ENCODE measurements at regions not wholly inside any gene's neighbourhood (a gene's known extent, or its start where the extent isn't known, plus 50 kb on each side); places are given as distances from the start of the nearest gene placed in this dataset.

DNA sequence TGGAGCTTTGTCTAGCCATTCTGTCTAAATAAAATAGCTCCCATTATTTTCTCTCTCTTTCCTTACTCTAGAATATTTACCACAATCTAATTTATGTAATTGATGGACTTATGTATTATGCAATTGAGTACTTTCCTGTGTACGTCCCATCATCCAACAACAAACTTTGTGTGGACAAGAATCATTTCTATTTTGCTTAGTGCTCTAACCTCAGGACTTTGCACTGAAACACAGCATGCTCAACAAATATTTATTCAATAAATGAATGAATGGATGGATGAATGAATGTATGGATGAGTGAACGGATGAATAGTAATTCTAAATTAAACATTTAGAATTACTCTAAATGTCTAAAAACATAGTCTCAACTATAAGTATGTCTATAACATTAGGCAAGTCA lies 115.2 kb upstream of the RORA start:
- H3K79me2 ChIP-seq (ENCODE audit: low read length): no peaks in the 10 kb centered on the region
- no peaks in the 10 kb centered on the region for H3K36me3 ChIP-seq (replicated peaks; ENCODE audit: low read depth, low read length)

DNA sequence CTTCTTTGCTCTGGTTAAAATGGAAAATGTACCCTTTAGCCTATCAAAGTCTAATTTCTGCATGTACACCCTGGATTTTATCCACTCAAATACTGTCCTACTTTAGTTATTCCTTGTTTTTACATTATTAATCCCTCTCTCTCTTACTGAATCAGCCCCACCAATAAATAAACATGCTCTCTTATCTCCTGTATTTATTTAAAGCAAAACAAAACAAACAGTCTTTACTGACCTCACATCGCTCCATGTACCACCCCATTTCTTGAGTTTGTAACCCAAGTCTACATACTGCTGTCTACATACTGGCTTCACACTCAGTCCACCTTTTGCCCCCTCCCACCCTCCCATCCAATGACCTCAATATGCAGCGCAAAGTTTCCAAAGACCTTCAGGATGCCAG lies 113.3 kb upstream of the RORA start:
- Histone ChIP-seq H3K36me3 (replicated peaks; ENCODE audit: low read depth, low read length) (no peaks in the 10 kb centered on the region), H3K4me3 (ENCODE audit: low read length) (no peak overlapping the region), H3K9me3 (ENCODE audit: insufficient read depth, low read length) (no peaks in the 10 kb centered on the region), H3K9ac (ENCODE audit: low read length) (no peak overlapping the region), H3K4me2 (ENCODE audit: low read length) (no peak overlapping the region), H3K4me1 (ENCODE audit: low read length) (no peaks in the 10 kb centered on the region), H3K27ac (ENCODE audit: low read length) (no peak overlapping the region), H3K79me2 (ENCODE audit: low read length) (no peaks in the 10 kb centered on the region), H2AFZ (ENCODE audit: low read depth, low read length) (no peak overlapping the region), H4K20me1 (ENCODE audit: insufficient read depth, low read length) (no peaks in the 10 kb centered on the region), H3K27me3 (ENCODE audit: low read depth, low read length) (peaks cover 11% of the 10 kb centered on the region)
- no peak for TF ChIP-seq EZH2phosphoT487 (IDR thresholded peaks at IDR 0.05; ENCODE audit: low read depth)
- TF ChIP-seq, protein P1, sequence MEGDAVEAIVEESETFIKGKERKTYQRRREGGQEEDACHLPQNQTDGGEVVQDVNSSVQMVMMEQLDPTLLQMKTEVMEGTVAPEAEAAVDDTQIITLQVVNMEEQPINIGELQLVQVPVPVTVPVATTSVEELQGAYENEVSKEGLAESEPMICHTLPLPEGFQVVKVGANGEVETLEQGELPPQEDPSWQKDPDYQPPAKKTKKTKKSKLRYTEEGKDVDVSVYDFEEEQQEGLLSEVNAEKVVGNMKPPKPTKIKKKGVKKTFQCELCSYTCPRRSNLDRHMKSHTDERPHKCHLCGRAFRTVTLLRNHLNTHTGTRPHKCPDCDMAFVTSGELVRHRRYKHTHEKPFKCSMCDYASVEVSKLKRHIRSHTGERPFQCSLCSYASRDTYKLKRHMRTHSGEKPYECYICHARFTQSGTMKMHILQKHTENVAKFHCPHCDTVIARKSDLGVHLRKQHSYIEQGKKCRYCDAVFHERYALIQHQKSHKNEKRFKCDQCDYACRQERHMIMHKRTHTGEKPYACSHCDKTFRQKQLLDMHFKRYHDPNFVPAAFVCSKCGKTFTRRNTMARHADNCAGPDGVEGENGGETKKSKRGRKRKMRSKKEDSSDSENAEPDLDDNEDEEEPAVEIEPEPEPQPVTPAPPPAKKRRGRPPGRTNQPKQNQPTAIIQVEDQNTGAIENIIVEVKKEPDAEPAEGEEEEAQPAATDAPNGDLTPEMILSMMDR (IDR thresholded peaks at IDR 0.05; ENCODE audit: low read depth, low read length): no peak

More for the DNA sequence above, 115.2 kb upstream of the RORA start:
- no peak overlapping the region for H3K4me2 ChIP-seq (ENCODE audit: low read length)
- H3K27me3 ChIP-seq (ENCODE audit: low read depth, low read length): peaks cover 8% of the 10 kb centered on the region
- no peak overlapping the region for H3K9ac ChIP-seq (ENCODE audit: low read length)
- no peaks in the 10 kb centered on the region for H4K20me1 ChIP-seq (ENCODE audit: insufficient read depth, low read length)
- H3K9me3 ChIP-seq (ENCODE audit: insufficient read depth, low read length): no peaks in the 10 kb centered on the region
- no peak overlapping the region for H2AFZ ChIP-seq (ENCODE audit: low read depth, low read length)
- no peak overlapping the region for H3K27ac ChIP-seq (ENCODE audit: low read length)
- H3K4me1 ChIP-seq (ENCODE audit: low read length): no peaks in the 10 kb centered on the region
- no peak overlapping the region for H3K4me3 ChIP-seq (ENCODE audit: low read length)
- TF ChIP-seq, protein P1 (IDR thresholded peaks at IDR 0.05; ENCODE audit: low read depth, low read length): no peak
- no peak for TF ChIP-seq EZH2phosphoT487 (IDR thresholded peaks at IDR 0.05; ENCODE audit: low read depth)

DNA sequence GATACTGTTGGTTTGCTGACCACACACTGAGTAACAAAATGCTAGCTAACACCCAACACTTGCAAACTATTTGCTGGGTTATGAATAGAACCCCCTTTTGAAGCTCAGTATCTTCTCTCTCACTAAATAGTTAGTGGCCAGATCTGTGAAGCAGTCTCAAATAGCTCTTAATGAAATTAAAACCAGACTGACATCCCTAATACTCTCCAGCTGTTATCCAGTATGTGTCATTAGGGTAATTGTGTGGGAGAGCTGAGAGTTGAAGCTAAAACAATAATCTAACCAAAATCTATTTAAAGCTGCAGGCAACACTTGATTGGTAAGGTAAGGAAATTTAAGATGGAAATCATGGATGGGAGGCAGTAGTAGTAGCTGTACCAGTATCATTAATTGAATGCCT lies 110.4 kb upstream of the RORA start:
- TF ChIP-seq EZH2phosphoT487 (IDR thresholded peaks at IDR 0.05; ENCODE audit: low read depth): no peak
- TF ChIP-seq, protein P1 (IDR thresholded peaks at IDR 0.05; ENCODE audit: low read depth, low read length): no peak
- no peaks in the 10 kb centered on the region for H3K36me3 ChIP-seq (replicated peaks; ENCODE audit: low read depth, low read length)
- H2AFZ ChIP-seq (ENCODE audit: low read depth, low read length): no peak overlapping the region
- no peak overlapping the region for H3K4me2 ChIP-seq (ENCODE audit: low read length)
- H3K79me2 ChIP-seq (ENCODE audit: low read length): no peaks in the 10 kb centered on the region
- H3K27me3 ChIP-seq (ENCODE audit: low read depth, low read length): peaks cover 11% of the 10 kb centered on the region
- no peak overlapping the region for H3K9ac ChIP-seq (ENCODE audit: low read length)
- H4K20me1 ChIP-seq (ENCODE audit: insufficient read depth, low read length): no peaks in the 10 kb centered on the region
- no peaks in the 10 kb centered on the region for H3K9me3 ChIP-seq (ENCODE audit: insufficient read depth, low read length)
- no peak overlapping the region for H3K27ac ChIP-seq (ENCODE audit: low read length)
- H3K4me1 ChIP-seq (ENCODE audit: low read length): no peaks in the 10 kb centered on the region
- no peak overlapping the region for H3K4me3 ChIP-seq (ENCODE audit: low read length)

DNA sequence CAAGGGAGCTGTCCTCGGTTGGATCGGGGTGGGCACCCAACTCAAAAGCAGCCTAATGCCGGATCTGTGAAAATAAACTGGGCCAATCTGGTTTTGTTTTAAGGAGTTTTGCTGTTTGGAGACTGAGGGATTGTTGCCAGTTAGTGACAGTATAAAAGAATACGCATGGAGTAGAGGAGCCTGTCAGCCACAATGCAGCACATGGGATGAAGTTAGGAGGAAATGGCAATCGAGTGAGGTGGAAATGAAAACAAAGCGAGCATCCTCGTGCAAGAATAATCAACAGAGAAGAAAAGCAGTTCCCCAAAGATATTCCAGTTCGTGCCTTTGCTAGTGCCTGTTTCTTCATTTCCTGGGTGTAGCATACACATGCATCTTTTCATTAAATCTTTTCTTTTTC lies 108.4 kb upstream of the RORA start:
- H3K4me2 ChIP-seq (ENCODE audit: low read length): no peak overlapping the region
- H3K4me3 ChIP-seq (ENCODE audit: low read length): no peak overlapping the region
- H4K20me1 ChIP-seq (ENCODE audit: insufficient read depth, low read length): no peaks in the 10 kb centered on the region
- no peak overlapping the region for H2AFZ ChIP-seq (ENCODE audit: low read depth, low read length)
- no peaks in the 10 kb centered on the region for H3K36me3 ChIP-seq (replicated peaks; ENCODE audit: low read depth, low read length)
- TF ChIP-seq, protein P1 (IDR thresholded peaks at IDR 0.05; ENCODE audit: low read depth, low read length): no peak
- TF ChIP-seq EZH2phosphoT487 (IDR thresholded peaks at IDR 0.05; ENCODE audit: low read depth): no peak
- H3K9me3 ChIP-seq (ENCODE audit: insufficient read depth, low read length): no peaks in the 10 kb centered on the region
- no peaks in the 10 kb centered on the region for H3K79me2 ChIP-seq (ENCODE audit: low read length)
- H3K27ac ChIP-seq (ENCODE audit: low read length): no peak overlapping the region
- peaks cover 15% of the 10 kb centered on the region for H3K27me3 ChIP-seq (ENCODE audit: low read depth, low read length)
- H3K4me1 ChIP-seq (ENCODE audit: low read length): no peaks in the 10 kb centered on the region
- no peak overlapping the region for H3K9ac ChIP-seq (ENCODE audit: low read length)

Data from OCI-LY3 (cell line).